Mucosa of stomach (tissue), 1 donor: ENCODE measurements at regions not wholly inside any gene's neighbourhood (a gene's known extent, or its start where the extent isn't known, plus 50 kb on each side); places are given as distances from the start of the nearest gene placed in this dataset.
"Not testable (repeated sequence)": the region's sequence is repeated elsewhere in the genome, so short reads cannot be mapped to it uniquely, and the experiment has no call there.

ENCODE experiments used
- H3K27me3 ChIP-seq: one replicate; pipeline ENCODE4 v1.7.0; 2013; ENCODE audit warnings: mild to moderate bottlenecking, low read length; ENCODE audit not compliant: control insufficient read depth, insufficient read depth
- H3K36me3 ChIP-seq: one replicate; pipeline ENCODE4 v1.7.0; 2013; ENCODE audit warnings: low read length; ENCODE audit not compliant: control insufficient read depth, insufficient read depth
- H3K4me1 ChIP-seq: one replicate; pipeline ENCODE4 v1.7.0; 2013; ENCODE audit warnings: mild to moderate bottlenecking, low read length; ENCODE audit not compliant: control insufficient read depth, insufficient read depth
- H3K4me3 ChIP-seq: one replicate; pipeline ENCODE4 v1.7.0; 2013; ENCODE audit warnings: low read length
- H3K9ac ChIP-seq: one replicate; pipeline ENCODE4 v1.7.0; 2013; ENCODE audit warnings: mild to moderate bottlenecking, low read length, moderate library complexity
- H3K9me3 ChIP-seq: one replicate; pipeline ENCODE4 v1.7.0; 2013; ENCODE audit warnings: mild to moderate bottlenecking, low read length, moderate library complexity; ENCODE audit not compliant: control insufficient read depth
- donor health status: Pancreatic carcinoma.

- H3K9me3 ChIP-seq: no peaks in the 10 kb centered on the region
- H3K4me3 ChIP-seq: no peak overlapping the region
- no peaks in the 10 kb centered on the region for H3K4me1 ChIP-seq
- no peaks in the 10 kb centered on the region for H3K27me3 ChIP-seq
- no peaks in the 10 kb centered on the region for H3K36me3 ChIP-seq
- H3K9ac ChIP-seq: no peak overlapping the region
Observed at GRCh38 chr20:2221921-2222320, 73.9 kb upstream of the TGM3 start.

GRCh38 chr20:2223558-2224367 lies 72.0 kb upstream of the TGM3 start:
- Histone ChIP-seq H3K4me3 (no peak overlapping the region), H3K4me1 (no peaks in the 10 kb centered on the region), H3K9me3 (no peaks in the 10 kb centered on the region), H3K9ac (no peak overlapping the region), H3K36me3 (no peaks in the 10 kb centered on the region), H3K27me3 (no peaks in the 10 kb centered on the region)

- H3K4me1 ChIP-seq: no peaks in the 10 kb centered on the region
- no peak overlapping the region for H3K9ac ChIP-seq
- no peak overlapping the region for H3K4me3 ChIP-seq
- no peaks in the 10 kb centered on the region for H3K9me3 ChIP-seq
- H3K36me3 ChIP-seq: no peaks in the 10 kb centered on the region
- H3K27me3 ChIP-seq: no peaks in the 10 kb centered on the region
Observed at GRCh38 chr20:2224368-2224639, 71.5 kb upstream of the TGM3 start.

- not testable (repeated sequence) for H3K9me3 ChIP-seq, H3K4me3 ChIP-seq, H3K36me3 ChIP-seq, H3K9ac ChIP-seq, H3K4me1 ChIP-seq, H3K27me3 ChIP-seq
Observed at GRCh38 chr20:2227285-2227684, 68.5 kb upstream of the TGM3 start.

- no peaks in the 10 kb centered on the region for H3K9me3 ChIP-seq
- H3K4me1 ChIP-seq: no peaks in the 10 kb centered on the region
- no peak overlapping the region for H3K9ac ChIP-seq
- H3K4me3 ChIP-seq: no peak overlapping the region
- no peaks in the 10 kb centered on the region for H3K27me3 ChIP-seq
- no peaks in the 10 kb centered on the region for H3K36me3 ChIP-seq
Observed at GRCh38 chr20:2227861-2228260, 67.9 kb upstream of the TGM3 start.

- H3K9ac ChIP-seq: no peak overlapping the region
- no peaks in the 10 kb centered on the region for H3K36me3 ChIP-seq
- H3K4me3 ChIP-seq: no peak overlapping the region
- H3K4me1 ChIP-seq: no peaks in the 10 kb centered on the region
- H3K27me3 ChIP-seq: no peaks in the 10 kb centered on the region
- H3K9me3 ChIP-seq: no peaks in the 10 kb centered on the region
Observed at GRCh38 chr20:2228926-2229325, 66.9 kb upstream of the TGM3 start.

GRCh38 chr20:2230726-2231488 lies 64.9 kb upstream of the TGM3 start:
- Histone ChIP-seq H3K27me3 (no peaks in the 10 kb centered on the region), H3K4me1 (no peaks in the 10 kb centered on the region), H3K36me3 (no peaks in the 10 kb centered on the region), H3K9ac (no peak overlapping the region), H3K4me3 (no peak overlapping the region), H3K9me3 (no peaks in the 10 kb centered on the region)

- no peaks in the 10 kb centered on the region for H3K27me3 ChIP-seq
- H3K4me1 ChIP-seq: peaks cover under 1% of the 10 kb centered on the region
- H3K9me3 ChIP-seq: no peaks in the 10 kb centered on the region
- H3K9ac ChIP-seq: no peak overlapping the region
- H3K36me3 ChIP-seq: no peaks in the 10 kb centered on the region
- H3K4me3 ChIP-seq: no peak overlapping the region
Observed at GRCh38 chr20:2231701-2232100, 64.1 kb upstream of the TGM3 start.

GRCh38 chr20:2234598-2235191 lies 61.1 kb upstream of the TGM3 start:
- H3K9me3 ChIP-seq: no peaks in the 10 kb centered on the region
- H3K36me3 ChIP-seq: no peaks in the 10 kb centered on the region
- H3K4me3 ChIP-seq: no peak overlapping the region
- H3K27me3 ChIP-seq: no peaks in the 10 kb centered on the region
- no peak overlapping the region for H3K9ac ChIP-seq
- peaks cover 9% of the 10 kb centered on the region for H3K4me1 ChIP-seq

- Histone ChIP-seq H3K4me3 (no peak overlapping the region), H3K27me3 (no peaks in the 10 kb centered on the region), H3K4me1 (peaks cover 9% of the 10 kb centered on the region), H3K36me3 (no peaks in the 10 kb centered on the region), H3K9ac (no peak overlapping the region), H3K9me3 (no peaks in the 10 kb centered on the region)
Observed at GRCh38 chr20:2236256-2236655, 59.5 kb upstream of the TGM3 start.

GRCh38 chr20:2237059-2237458 lies 58.7 kb upstream of the TGM3 start:
- Histone ChIP-seq H3K4me3 (no peak overlapping the region), H3K9me3 (no peaks in the 10 kb centered on the region), H3K27me3 (no peaks in the 10 kb centered on the region), H3K4me1 (peaks cover 9% of the 10 kb centered on the region), H3K36me3 (no peaks in the 10 kb centered on the region), H3K9ac (no peak overlapping the region)

GRCh38 chr20:2238601-2239000 lies 57.2 kb upstream of the TGM3 start:
- H3K36me3 ChIP-seq: no peaks in the 10 kb centered on the region

More at GRCh38 chr20:2238601-2239000, 57.2 kb upstream of the TGM3 start:
- no peak overlapping the region for H3K4me3 ChIP-seq
- H3K4me1 ChIP-seq: peaks cover 9% of the 10 kb centered on the region
- no peaks in the 10 kb centered on the region for H3K9me3 ChIP-seq
- no peaks in the 10 kb centered on the region for H3K27me3 ChIP-seq
- H3K9ac ChIP-seq: no peak overlapping the region
